UCSD-AML1 (cell line): ENCODE measurements at regions not wholly inside any gene's neighbourhood (a gene's known extent, or its start where the extent isn't known, plus 50 kb on each side); places are given as distances from the start of the nearest gene placed in this dataset.
"Not testable (repeated sequence)": the region's sequence is repeated elsewhere in the genome, so short reads cannot be mapped to it uniquely, and the experiment has no call there.

ENCODE experiments used
- DNase-seq: peaks from one replicate; lab custom pipeline; 2025; ENCODE audit not compliant: unreplicated experiment; lab: John Stamatoyannopoulos, UW

GRCh38 chr3:145197821-145198220 is 963.2 kb downstream of the PLOD2 start:
- no peak for DNase-seq

- no peak for DNase-seq
Observed at GRCh38 chr3:145209561-145209960, 951.4 kb downstream of the PLOD2 start.

GRCh38 chr3:145219355-145220235 is 941.4 kb downstream of the PLOD2 start:
- no peak for DNase-seq

DNA sequence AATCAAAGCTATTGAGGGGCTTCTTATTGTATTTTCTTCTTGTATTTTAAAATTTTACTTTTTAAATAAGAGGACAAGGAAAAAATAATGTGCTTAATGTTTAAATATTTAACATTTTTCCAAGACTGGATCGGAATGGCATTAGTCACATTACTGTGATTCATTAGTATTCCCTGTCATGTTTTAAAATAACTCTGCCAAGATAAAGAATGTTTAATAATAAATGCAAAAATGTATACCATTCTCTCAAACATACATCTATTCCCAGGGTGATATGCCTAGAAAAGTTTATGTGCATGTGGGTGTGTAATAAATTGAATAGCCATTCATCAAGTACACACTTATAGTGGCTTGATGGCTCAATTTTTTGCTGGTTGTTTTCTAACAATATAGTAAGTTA is 936.1 kb downstream of the PLOD2 start:
- no peak for DNase-seq

- no peak for DNase-seq
Observed at GRCh38 chr3:145243875-145244274, 917.1 kb downstream of the PLOD2 start.

- DNase-seq: no peak
Observed at GRCh38 chr3:145244327-145244726, 916.7 kb downstream of the PLOD2 start.

- DNase-seq: no peak
Observed at GRCh38 chr3:145246291-145246690, 914.7 kb downstream of the PLOD2 start.

DNA sequence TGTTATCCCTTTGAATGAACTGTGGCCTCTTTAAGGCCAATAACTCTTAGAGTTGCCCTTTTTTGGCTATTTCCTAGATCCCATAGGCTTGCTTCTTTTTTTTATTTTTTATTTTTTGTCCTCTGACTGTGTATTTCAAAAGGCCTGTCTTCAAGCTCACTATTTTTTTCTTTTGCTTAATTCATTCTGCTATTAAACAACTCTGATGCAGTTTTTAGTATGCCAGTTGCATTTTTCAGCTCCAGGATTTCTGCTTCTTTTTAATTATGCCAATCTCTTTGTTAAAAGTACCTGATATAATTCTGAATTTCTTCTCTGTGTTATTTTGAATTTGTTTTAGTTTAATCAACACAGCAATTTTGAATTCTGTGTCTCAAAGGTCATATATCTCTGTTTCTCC is 912.1 kb downstream of the PLOD2 start:
- no peak for DNase-seq

DNA sequence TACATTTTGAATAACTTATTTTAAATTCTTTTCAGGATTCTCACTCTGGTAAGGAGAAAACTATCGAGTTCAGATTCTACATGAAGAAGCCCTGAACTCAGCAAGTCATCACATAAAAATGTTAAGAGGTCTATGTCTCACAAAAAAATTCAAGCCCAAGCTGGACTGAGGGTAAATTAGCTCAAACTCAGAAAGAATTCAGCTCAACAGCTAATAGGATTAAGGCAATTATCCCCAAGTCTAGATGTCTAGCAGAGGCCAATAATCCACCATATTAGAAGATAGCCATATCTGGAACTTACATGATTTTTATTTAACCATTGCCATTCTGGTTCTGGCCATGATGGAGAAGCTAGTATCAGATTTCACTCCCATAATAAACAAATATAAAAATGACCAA is 909.7 kb downstream of the PLOD2 start:
- DNase-seq: no peak

- DNase-seq: not testable (repeated sequence)
Observed at GRCh38 chr3:145257967-145258366, 903.0 kb downstream of the PLOD2 start.

DNA sequence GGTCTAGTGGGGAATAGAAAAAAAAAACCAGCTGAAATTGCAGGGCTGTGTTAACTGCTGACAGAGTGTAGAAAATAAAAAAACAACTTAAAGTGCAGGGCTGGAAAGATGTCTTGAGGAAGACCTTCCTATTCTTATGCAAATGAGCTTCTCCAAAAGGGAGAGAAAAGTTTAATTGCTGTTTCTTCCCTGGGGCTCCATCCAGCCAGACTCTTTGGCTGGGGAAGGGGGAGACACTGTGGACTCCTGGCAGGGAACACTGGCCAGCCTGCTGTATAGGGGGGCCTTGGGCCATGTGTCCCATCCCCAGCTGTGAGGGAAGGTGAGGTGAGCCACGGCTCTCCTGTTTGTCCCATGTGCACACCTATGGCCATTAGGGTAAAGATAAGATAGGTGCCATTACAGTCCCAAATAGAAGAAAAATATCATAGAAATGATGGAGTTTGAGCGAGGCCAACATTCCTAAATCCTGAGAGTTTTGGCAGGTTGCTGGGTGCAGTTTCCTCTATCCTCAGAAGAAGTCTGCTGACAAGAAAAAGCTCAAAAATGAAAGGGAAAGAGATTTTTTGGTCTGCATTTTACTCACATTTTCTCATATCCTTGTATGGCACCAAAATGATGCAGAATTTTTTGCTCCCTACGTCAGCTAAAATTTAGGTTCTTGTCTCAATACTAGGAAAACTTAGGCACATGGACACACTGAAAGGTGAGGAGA is 901.7 kb downstream of the PLOD2 start:
- DNase-seq: no peak

- DNase-seq: not testable (repeated sequence)
Observed at GRCh38 chr3:145263458-145263857, 897.5 kb downstream of the PLOD2 start.

- DNase-seq: no peak
Observed at GRCh38 chr3:145266368-145266767, 894.6 kb downstream of the PLOD2 start.

DNA sequence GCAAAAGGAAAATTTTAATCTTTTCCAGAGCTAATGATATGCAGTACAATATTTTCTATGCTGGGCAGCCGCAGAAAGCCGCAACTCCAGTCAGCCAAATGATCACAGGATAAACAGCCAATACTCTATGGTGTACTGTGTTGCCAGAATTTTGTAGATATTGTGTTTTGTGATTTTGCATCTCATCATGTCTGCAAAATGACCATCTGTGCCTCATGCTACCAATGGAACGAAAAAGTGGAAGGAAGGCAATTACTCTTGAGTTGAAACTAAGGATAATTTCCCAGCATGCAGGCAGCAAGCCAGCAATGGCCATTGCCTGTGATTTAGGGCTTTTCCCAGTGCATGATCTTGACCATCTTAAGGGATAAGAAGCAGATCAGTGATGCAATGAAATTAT is 891.9 kb downstream of the PLOD2 start:
- DNase-seq: no peak

DNA sequence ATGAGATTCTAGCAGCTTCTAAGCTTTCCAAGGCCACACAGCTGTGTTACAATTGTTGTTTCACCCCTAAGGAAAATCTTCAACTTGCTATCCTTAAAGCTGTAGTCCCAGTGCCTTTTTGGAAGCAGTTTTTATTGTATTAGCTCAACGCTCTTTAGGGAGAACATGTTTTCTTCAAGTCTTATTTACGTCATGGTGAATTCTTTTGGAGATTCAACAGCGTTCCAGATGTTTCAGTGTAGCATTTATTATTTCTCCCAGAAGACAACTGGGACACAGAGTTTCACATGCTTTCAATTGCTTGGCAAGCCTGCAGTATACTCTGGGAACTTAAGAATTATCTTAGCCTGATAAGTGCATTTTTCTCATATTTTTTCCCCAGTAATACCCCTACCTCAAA is 888.3 kb downstream of the PLOD2 start:
- no peak for DNase-seq

DNA sequence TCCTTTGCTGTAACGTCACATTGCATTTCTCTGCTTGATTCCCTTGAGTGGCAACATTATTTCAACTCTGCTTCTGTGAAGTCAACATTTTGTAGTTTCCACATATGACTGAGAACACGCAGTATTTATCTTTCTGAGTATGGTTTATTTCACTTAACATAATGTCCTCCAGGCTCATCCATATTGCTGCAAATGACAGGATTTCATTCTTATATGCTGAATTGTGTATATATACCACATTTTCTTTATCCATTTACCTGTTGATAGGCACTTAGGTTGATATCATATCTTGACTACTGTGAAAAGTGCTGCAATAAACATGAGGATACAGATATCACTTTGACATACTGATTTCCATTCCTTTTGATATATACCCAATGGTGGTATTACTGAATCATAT is 878.5 kb downstream of the PLOD2 start:
- DNase-seq: no peak

DNA sequence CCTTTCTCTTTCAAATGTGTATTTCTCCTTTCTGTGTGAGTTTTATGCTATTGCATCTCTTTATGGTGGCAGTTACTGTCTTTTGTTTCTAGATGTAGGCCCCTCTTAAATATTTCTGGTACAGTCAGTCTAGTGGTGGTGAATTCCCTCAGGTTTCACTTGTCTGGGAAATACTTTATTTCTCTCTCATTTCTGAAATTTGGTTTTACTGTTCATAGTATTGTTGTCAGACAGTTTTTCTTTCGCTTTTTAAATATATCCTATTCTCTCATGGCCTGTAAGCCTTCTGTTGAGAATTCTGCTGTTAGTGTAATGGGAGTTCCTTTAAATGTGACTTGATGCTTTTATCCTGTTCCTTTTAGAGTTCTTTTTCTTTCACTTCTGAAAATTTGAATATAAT is 874.0 kb downstream of the PLOD2 start:
- DNase-seq: no peak

DNA sequence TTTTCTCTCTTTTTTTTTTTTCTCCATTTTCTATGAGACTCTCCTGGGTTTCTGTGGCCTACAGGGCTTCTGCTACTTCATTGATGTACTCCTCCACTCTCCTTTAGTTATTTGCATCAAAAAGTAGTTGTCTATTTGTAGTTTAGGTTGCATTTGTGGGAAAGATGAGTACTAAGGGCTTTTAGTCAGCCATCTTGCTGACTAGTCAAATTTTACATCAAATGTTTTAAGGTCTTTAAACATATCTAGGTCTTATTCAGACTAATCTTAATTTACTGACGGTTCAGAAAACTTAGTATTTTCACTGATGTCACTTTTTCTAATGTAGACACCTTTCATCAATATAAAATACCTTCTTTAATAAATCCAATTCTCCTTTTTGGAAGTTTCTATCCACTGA is 871.0 kb downstream of the PLOD2 start:
- DNase-seq: no peak

- no peak for DNase-seq
Observed at GRCh38 chr3:145294572-145294971, 866.4 kb downstream of the PLOD2 start.

DNA sequence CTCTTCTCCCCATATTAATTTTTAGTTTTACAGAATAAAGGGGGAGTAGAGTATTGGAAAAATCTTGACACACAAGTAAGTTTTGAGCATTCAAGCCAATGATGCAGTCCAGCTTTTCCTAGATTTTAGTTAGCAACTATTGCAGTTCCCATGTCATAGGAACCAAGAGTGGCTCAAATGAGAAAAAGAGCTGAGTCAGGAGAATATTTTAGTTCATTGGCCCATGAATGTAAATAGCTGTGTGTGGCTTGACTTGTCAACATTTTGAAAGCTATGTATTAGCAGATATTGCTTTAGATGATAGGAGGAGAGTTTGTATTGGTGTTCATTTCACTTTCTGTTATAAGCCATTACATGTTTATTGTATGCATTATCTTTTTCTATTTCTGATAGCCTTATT is 853.7 kb downstream of the PLOD2 start:
- no peak for DNase-seq

GRCh38 chr3:145313751-145314150 is 847.2 kb downstream of the PLOD2 start:
- no peak for DNase-seq

DNA sequence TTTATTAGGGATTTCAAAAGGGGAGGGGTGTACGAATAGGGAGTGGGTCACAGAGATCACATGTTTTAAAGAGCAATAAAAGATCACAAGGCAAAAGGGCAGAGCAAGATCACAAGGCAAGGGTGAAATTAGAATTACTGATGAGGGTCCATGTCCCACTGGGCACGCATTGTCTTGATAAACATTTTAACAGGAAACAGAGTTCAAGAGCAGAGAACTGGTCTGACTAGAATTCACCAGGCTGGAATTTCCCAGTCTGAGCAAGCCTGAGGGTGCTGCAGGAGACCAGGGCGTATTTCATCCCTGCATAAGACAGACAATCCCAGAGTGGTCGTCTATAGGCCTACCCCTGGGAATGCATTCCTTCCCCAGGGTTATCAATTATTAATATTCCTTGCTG is 844.7 kb downstream of the PLOD2 start:
- DNase-seq: not testable (repeated sequence)
